Sigmoid colon (tissue), 4 donors: ENCODE measurements at regions not wholly inside any gene's neighbourhood (a gene's known extent, or its start where the extent isn't known, plus 50 kb on each side); places are given as distances from the start of the nearest gene placed in this dataset.

ENCODE experiments used
- POLR2A ChIP-seq, 2 donors: fragments of 450-650 bp; IDR thresholded peaks; one replicate each; pipeline ENCODE4 v1.6.1; 2016; ENCODE audit warnings: antibody characterized with exemption in 2 of 2, mild to moderate bottlenecking in 2 of 2, moderate library complexity in 2 of 2
- POLR2AphosphoS5 ChIP-seq, 4 donors: sonication (generic); formaldehyde crosslinking; IDR thresholded peaks; one replicate each; pipeline ENCODE4 v1.6.1; 2017; ENCODE audit warnings: antibody characterized with exemption in 4 of 4
- TF ChIP-seq, protein P1 (sequence below), 4 experiments: fragments of 450-650 bp in 3 of 4; fragments of 200-600 bp in 1 of 4; IDR thresholded peaks; one replicate each; pipeline ENCODE4 v1.5.1; 2016 to 2019; ENCODE audit warnings: antibody characterized with exemption in 4 of 4, mild to moderate bottlenecking in 3 of 4, moderate library complexity in 2 of 4

DNA sequence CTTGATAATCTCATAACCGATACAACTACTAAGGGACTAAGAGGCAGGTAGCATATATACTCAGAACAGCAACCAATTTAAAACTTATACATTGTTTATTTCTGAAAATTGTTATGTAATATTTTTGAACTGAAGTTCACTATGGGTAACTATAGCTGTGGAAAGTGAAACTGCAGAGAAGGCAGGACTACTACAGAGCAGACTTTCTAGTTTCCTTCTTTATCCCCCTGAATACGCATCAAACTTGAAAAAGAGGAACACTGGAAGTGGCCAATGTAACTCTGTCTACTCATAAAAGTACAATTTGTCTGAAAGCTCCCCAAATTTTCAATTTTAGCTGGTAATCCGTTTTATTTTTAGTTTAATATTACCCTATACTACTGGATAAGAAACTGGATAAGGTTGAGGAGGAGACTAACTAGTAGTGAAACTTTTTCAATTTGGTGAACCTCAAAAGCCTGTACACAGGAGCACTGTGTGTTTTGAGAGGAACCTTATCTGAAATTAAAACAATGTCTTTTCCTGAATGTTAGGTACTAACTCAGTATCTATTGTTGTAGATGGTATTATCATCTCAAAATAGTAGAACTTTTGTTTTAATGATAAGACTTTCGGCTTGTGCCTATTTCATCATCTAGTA lies 225.8 kb downstream of the GABRG1 start:
- TF ChIP-seq, protein P1, sequence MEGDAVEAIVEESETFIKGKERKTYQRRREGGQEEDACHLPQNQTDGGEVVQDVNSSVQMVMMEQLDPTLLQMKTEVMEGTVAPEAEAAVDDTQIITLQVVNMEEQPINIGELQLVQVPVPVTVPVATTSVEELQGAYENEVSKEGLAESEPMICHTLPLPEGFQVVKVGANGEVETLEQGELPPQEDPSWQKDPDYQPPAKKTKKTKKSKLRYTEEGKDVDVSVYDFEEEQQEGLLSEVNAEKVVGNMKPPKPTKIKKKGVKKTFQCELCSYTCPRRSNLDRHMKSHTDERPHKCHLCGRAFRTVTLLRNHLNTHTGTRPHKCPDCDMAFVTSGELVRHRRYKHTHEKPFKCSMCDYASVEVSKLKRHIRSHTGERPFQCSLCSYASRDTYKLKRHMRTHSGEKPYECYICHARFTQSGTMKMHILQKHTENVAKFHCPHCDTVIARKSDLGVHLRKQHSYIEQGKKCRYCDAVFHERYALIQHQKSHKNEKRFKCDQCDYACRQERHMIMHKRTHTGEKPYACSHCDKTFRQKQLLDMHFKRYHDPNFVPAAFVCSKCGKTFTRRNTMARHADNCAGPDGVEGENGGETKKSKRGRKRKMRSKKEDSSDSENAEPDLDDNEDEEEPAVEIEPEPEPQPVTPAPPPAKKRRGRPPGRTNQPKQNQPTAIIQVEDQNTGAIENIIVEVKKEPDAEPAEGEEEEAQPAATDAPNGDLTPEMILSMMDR (IDR thresholded peaks at IDR 0.05) = no peak
- TF ChIP-seq POLR2A (IDR thresholded peaks at IDR 0.05) (no peak), POLR2AphosphoS5 (IDR thresholded peaks at IDR 0.05) (no peak)
